OCI-LY7 (cell line): ENCODE measurements at regions not wholly inside any gene's neighbourhood (a gene's known extent, or its start where the extent isn't known, plus 50 kb on each side); places are given as distances from the start of the nearest gene placed in this dataset.

ENCODE experiments used
- BruUV-seq: library from RNA; stranded (reverse); fragments of 400-500 nt; replicated peaks from 2 replicates; lab custom pipeline; 2021; lab: Mats Ljungman, UMichigan
- CTCF ChIA-PET: fragments of 300-600 bp; sonication (Branson Sonifier 250); formaldehyde crosslinking; loops from one replicate; lab custom pipeline; 2022; ENCODE audit warnings: antibody characterized with exemption; ENCODE audit not compliant: unreplicated experiment; lab: Charles Lee
- POLR2A ChIA-PET: fragments of 300-600 bp; sonication (Branson Sonifier 250); formaldehyde crosslinking; loops from one replicate; lab custom pipeline; 2022; ENCODE audit warnings: antibody characterized with exemption; lab: Charles Lee
- DNase-seq: peaks from one replicate; pipeline ENCODE4 v3.0.0-alpha.2; 2015; ENCODE audit warnings: low spot score
- H2AFZ ChIP-seq: fragments of 200-600 bp; sonication (generic), shearing (Covaris generic); 2 replicates; pipeline ENCODE4 v1.6.1; 2014; ENCODE audit warnings: mild to moderate bottlenecking, antibody characterized with exemption, low read length, moderate library complexity
- H3K27ac ChIP-seq: fragments of 200-600 bp; sonication (generic); 2 replicates; pipeline ENCODE4 v1.5.1; 2014; ENCODE audit warnings: mixed run types, low read depth, mild to moderate bottlenecking, moderate library complexity, low read length, inconsistent platforms; ENCODE audit not compliant: poor library complexity, severe bottlenecking
- H3K36me3 ChIP-seq: fragments of 200-600 bp; sonication (generic); 2 replicates; pipeline ENCODE4 v1.6.1; 2014; ENCODE audit warnings: mild to moderate bottlenecking, antibody characterized with exemption, low read length, moderate library complexity, mixed read lengths; ENCODE audit not compliant: insufficient read depth
- H3K4me1 ChIP-seq: fragments of 200-600 bp; sonication (generic); 2 replicates; pipeline ENCODE4 v1.5.1; 2014; ENCODE audit warnings: mild to moderate bottlenecking, low read length; ENCODE audit not compliant: insufficient read depth, poor library complexity, severe bottlenecking
- H3K4me2 ChIP-seq: fragments of 200-600 bp; sonication (generic); 2 replicates; pipeline ENCODE4 v1.6.1; 2014; ENCODE audit warnings: mild to moderate bottlenecking, low read length
- H3K4me3 ChIP-seq: fragments of 200-600 bp; sonication (generic); 2 replicates; pipeline ENCODE4 v1.5.1; 2014; ENCODE audit warnings: mild to moderate bottlenecking, low read depth, low read length; ENCODE audit not compliant: poor library complexity, severe bottlenecking
- H3K79me2 ChIP-seq: fragments of 200-600 bp; sonication (generic); 2 replicates; pipeline ENCODE4 v1.6.1; 2016; ENCODE audit warnings: low read depth, mild to moderate bottlenecking, low read length, moderate library complexity, mixed read lengths; ENCODE audit not compliant: insufficient read depth
- H3K9me2 ChIP-seq: fragments of 200-600 bp; sonication (generic); 2 replicates; pipeline ENCODE4 v1.6.1; 2016; ENCODE audit warnings: mild to moderate bottlenecking, low read length, mixed read lengths; ENCODE audit not compliant: insufficient read depth
- H3K9me3 ChIP-seq: fragments of 200-600 bp; sonication (generic); 2 replicates; pipeline ENCODE4 v1.6.1; 2014; ENCODE audit warnings: mild to moderate bottlenecking, mixed run types, low read length, mixed read lengths
- H4K20me1 ChIP-seq: fragments of 200-600 bp; sonication (generic); 2 replicates; pipeline ENCODE4 v1.6.1; 2014; ENCODE audit warnings: mild to moderate bottlenecking, antibody characterized with exemption, low read length, moderate library complexity, mixed read lengths; ENCODE audit not compliant: insufficient read depth
- EZH2phosphoT487 ChIP-seq: fragments of 200-600 bp; sonication (generic); IDR thresholded peaks from 2 replicates; pipeline ENCODE4 v1.6.1; 2018; ENCODE audit warnings: low read depth, borderline replicate concordance, mild to moderate bottlenecking, mixed run types, antibody characterized with exemption, low read length, moderate library complexity, mixed read lengths
- intact Hi-C: fragments of 100-400 bp; cut with micrococcal nuclease; formaldehyde crosslinking; loops from one replicate; pipeline ENCODE4 v1.10.0; 2022; ENCODE audit not compliant: unreplicated experiment
- TF ChIP-seq, protein P1 (sequence below): fragments of 200-600 bp; sonication (generic); conservative IDR thresholded peaks from 2 replicates; pipeline ENCODE4 v1.5.1; 2014; ENCODE audit warnings: mild to moderate bottlenecking, antibody characterized with exemption, low read length, moderate library complexity, mixed read lengths

DNA sequence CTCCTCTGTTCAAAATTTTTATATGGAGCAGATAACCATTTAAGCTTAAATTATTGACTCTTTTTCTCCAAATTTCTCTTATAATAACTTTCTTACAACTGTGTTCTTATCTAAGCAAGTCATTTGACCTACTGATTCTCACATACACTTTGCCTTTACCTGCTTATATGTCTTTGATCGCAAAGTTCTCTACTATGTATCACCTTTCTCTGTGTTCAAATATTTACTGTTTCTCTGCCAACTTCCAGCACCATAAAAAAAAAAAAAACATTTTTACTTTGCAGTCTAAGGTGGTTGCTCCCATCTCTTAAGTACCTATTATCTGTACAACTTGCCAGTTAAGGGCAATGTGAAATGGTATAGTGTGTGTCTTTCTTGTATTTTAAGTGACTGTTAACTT is 100.8 kb upstream of the DPH6 start:
- no peaks in the 10 kb centered on the region for H3K36me3 ChIP-seq
- H3K27ac ChIP-seq, result no peak overlapping the region
- H4K20me1 ChIP-seq, result no peaks in the 10 kb centered on the region
- ChIA-PET CTCF (no interaction called here), POLR2A (no interaction called here)
- no peaks in the 10 kb centered on the region for H3K9me3 ChIP-seq
- no peaks in the 10 kb centered on the region for H3K4me1 ChIP-seq
- intact Hi-C loops, result no loop called here
- BruUV-seq, result no TSS peak
- TF ChIP-seq EZH2phosphoT487, result no peak
- TF ChIP-seq, protein P1, sequence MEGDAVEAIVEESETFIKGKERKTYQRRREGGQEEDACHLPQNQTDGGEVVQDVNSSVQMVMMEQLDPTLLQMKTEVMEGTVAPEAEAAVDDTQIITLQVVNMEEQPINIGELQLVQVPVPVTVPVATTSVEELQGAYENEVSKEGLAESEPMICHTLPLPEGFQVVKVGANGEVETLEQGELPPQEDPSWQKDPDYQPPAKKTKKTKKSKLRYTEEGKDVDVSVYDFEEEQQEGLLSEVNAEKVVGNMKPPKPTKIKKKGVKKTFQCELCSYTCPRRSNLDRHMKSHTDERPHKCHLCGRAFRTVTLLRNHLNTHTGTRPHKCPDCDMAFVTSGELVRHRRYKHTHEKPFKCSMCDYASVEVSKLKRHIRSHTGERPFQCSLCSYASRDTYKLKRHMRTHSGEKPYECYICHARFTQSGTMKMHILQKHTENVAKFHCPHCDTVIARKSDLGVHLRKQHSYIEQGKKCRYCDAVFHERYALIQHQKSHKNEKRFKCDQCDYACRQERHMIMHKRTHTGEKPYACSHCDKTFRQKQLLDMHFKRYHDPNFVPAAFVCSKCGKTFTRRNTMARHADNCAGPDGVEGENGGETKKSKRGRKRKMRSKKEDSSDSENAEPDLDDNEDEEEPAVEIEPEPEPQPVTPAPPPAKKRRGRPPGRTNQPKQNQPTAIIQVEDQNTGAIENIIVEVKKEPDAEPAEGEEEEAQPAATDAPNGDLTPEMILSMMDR, result no peak
- no peaks in the 10 kb centered on the region for H3K9me2 ChIP-seq
- no peaks in the 10 kb centered on the region for H3K79me2 ChIP-seq
- no peak overlapping the region for H2AFZ ChIP-seq
- DNase-seq, result no peak
- no peak overlapping the region for H3K4me2 ChIP-seq
- H3K4me3 ChIP-seq, result no peak overlapping the region

DNA sequence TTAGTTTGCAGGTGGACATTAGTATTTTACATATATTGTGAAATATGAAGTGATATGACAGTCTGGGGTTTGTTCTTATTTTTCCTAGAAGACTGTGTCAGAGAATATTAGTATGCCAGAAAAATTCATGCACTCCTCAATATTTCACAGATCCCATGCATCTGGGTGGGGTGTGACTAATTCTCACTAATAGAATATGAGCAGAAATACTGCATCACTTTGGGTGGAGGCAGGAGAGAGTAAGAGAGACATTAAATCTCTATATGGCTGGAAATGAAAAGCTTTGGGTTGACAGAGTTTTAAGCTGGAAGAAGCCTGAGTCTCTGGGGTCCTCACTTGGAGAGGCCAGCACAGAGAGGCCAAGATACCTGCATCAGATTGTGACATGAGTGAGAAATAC is 101.3 kb upstream of the DPH6 start:
- TF ChIP-seq, protein P1, result no peak
- no peak for TF ChIP-seq EZH2phosphoT487
- H2AFZ ChIP-seq, result no peak overlapping the region
- no peak overlapping the region for H3K4me3 ChIP-seq
- no peaks in the 10 kb centered on the region for H3K9me2 ChIP-seq
- BruUV-seq, result no TSS peak
- POLR2A ChIA-PET, result no interaction called here
- H3K36me3 ChIP-seq, result no peaks in the 10 kb centered on the region
- no peak overlapping the region for H3K27ac ChIP-seq
- no peak overlapping the region for H3K4me2 ChIP-seq
- H4K20me1 ChIP-seq, result no peaks in the 10 kb centered on the region
- no peaks in the 10 kb centered on the region for H3K4me1 ChIP-seq
- DNase-seq, result no peak
- H3K9me3 ChIP-seq, result no peaks in the 10 kb centered on the region
- CTCF ChIA-PET, result no interaction called here
- no peaks in the 10 kb centered on the region for H3K79me2 ChIP-seq
- intact Hi-C loops, result no loop called here

DNA sequence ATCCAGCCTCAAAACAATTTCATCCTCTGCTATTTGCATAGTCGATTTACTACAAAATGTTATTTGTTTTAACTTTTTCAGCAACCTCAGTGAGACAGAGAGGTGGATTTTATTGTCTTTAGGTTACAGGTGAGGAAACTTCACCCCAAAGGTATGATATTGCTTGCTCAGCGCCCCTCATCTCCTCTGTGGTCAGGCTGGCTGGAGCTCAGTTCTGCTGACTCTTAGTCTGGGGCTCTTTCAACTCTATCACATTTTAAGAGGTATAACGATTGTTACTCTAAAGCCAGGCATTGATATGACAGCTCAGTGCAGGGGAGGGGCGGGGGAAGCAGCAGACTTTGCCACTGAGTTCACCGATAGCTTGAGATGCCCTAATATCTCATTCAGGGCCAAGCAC is 103.0 kb upstream of the DPH6 start:
- no peak for TF ChIP-seq EZH2phosphoT487
- TF ChIP-seq, protein P1, result no peak
- POLR2A ChIA-PET, result interaction anchor here (0.6 kb wide), 1 partner anchor 92 kb away, joined by 3 read pairs; no protein-coding TSS in a partner anchor
- Histone ChIP-seq H4K20me1 (no peaks in the 10 kb centered on the region), H3K4me1 (no peaks in the 10 kb centered on the region), H3K27ac (no peak overlapping the region), H3K79me2 (no peaks in the 10 kb centered on the region), H3K36me3 (no peaks in the 10 kb centered on the region), H3K4me2 (no peak overlapping the region), H2AFZ (no peak overlapping the region), H3K4me3 (no peak overlapping the region), H3K9me3 (no peaks in the 10 kb centered on the region), H3K9me2 (no peaks in the 10 kb centered on the region)
- DNase-seq, result no peak
- CTCF ChIA-PET, result interaction anchor here (0.6 kb wide), 1 partner anchor 873 kb away, joined by 3 read pairs; no protein-coding TSS in a partner anchor
- BruUV-seq, result no TSS peak
- intact Hi-C loops, result no loop called here
